Smooth muscle cell (in vitro differentiated cells): ENCODE measurements at regions not wholly inside any gene's neighbourhood (a gene's known extent, or its start where the extent isn't known, plus 50 kb on each side); places are given as distances from the start of the nearest gene placed in this dataset.

Source experiments
- DNase-seq: peaks from one replicate; lab custom pipeline; 2025; ENCODE audit not compliant: unreplicated experiment; lab: John Stamatoyannopoulos, UW
- H2AFZ ChIP-seq: fragments of 200-600 bp; sonication (generic); 2 replicates; pipeline ENCODE4 v1.6.0; 2016; ENCODE audit warnings: antibody characterized with exemption, low read depth, mild to moderate bottlenecking
- H3F3A ChIP-seq: fragments of 200-600 bp; sonication (generic); 2 replicates; pipeline ENCODE4 v1.6.0; 2017; ENCODE audit warnings: antibody characterized with exemption, low read depth
- H3K27ac ChIP-seq: fragments of 200-600 bp; sonication (generic); 2 replicates; pipeline ENCODE4 v1.5.1; 2016; ENCODE audit warnings: low read depth, mild to moderate bottlenecking
- H3K27me3 ChIP-seq: fragments of 200-600 bp; sonication (generic); 2 replicates; pipeline ENCODE4 v1.6.1; 2016; ENCODE audit warnings: low read depth, mild to moderate bottlenecking
- H3K36me3 ChIP-seq: fragments of 200-600 bp; sonication (generic); 2 replicates; pipeline ENCODE4 v1.5.1; 2016; ENCODE audit warnings: low read depth
- H3K4me1 ChIP-seq: fragments of 200-600 bp; sonication (generic); 2 replicates; pipeline ENCODE4 v1.5.1; 2016; ENCODE audit warnings: low read depth
- H3K4me2 ChIP-seq: fragments of 200-600 bp; sonication (generic); 2 replicates; pipeline ENCODE4 v1.6.0; 2016; ENCODE audit warnings: mild to moderate bottlenecking
- H3K4me3 ChIP-seq: fragments of 200-600 bp; sonication (generic); 2 replicates; pipeline ENCODE4 v1.5.1; 2016; ENCODE audit warnings: mild to moderate bottlenecking
- H3K79me2 ChIP-seq: fragments of 200-600 bp; sonication (generic); 2 replicates; pipeline ENCODE4 v1.6.0; 2016; ENCODE audit warnings: low read depth, mild to moderate bottlenecking
- H3K9ac ChIP-seq: fragments of 200-600 bp; sonication (generic); 2 replicates; pipeline ENCODE4 v1.6.0; 2016; ENCODE audit warnings: low read depth
- H3K9me3 ChIP-seq: fragments of 200-600 bp; sonication (generic); replicated peaks from 2 replicates; pipeline ENCODE4 v1.5.1; 2016; ENCODE audit warnings: low read depth
- H4K20me1 ChIP-seq: fragments of 200-600 bp; sonication (generic); 2 replicates; pipeline ENCODE4 v1.6.0; 2016; ENCODE audit warnings: low read depth
- CTCF ChIP-seq: fragments of 200-600 bp; sonication (generic); IDR thresholded peaks from 2 replicates; pipeline ENCODE4 v1.5.1; 2017; ENCODE audit warnings: borderline replicate concordance, mild to moderate bottlenecking, antibody characterized with exemption; ENCODE audit not compliant: insufficient read depth, poor library complexity, severe bottlenecking
- WGBS: methylation state at CpG from one replicate; pipeline ENCODE4 v1.1.7; 2016; ENCODE audit warnings: low lambda C conversion rate; 5-methylcytosine and 5-hydroxymethylcytosine counted together

- Histone ChIP-seq H3K4me1 (no peaks in the 10 kb centered on the region), H3K9me3 (no peaks in the 10 kb centered on the region), H3K9ac (no peak overlapping the region), H3K4me2 (no peak overlapping the region), H2AFZ (no peak overlapping the region), H3K27me3 (no peaks in the 10 kb centered on the region), H4K20me1 (no peaks in the 10 kb centered on the region), H3F3A (no peaks in the 10 kb centered on the region), H3K36me3 (no peaks in the 10 kb centered on the region), H3K4me3 (no peak overlapping the region), H3K79me2 (no peaks in the 10 kb centered on the region), H3K27ac (no peak overlapping the region)
- no peak for DNase-seq
- no peak for TF ChIP-seq CTCF
- WGBS, result 96% methylated on average over 4 of the region's 4 CpGs
These were observed 181.4 kb upstream of the PRNP start for GRCh38 chr20:4504814-4505213.

GRCh38 chr20:4502756-4503155 lies 183.5 kb upstream of the PRNP start:
- no peak overlapping the region for H3K4me3 ChIP-seq
- H3K9me3 ChIP-seq, result no peaks in the 10 kb centered on the region
- no peaks in the 10 kb centered on the region for H4K20me1 ChIP-seq
- no peaks in the 10 kb centered on the region for H3K4me1 ChIP-seq
- 72% methylated on average over 4 of the region's 4 CpGs for WGBS
- H3K4me2 ChIP-seq, result no peak overlapping the region
- no peak overlapping the region for H2AFZ ChIP-seq
- no peak overlapping the region for H3K27ac ChIP-seq
- no peak for DNase-seq
- no peaks in the 10 kb centered on the region for H3K79me2 ChIP-seq
- no peaks in the 10 kb centered on the region for H3K36me3 ChIP-seq
- no peak for TF ChIP-seq CTCF
- no peaks in the 10 kb centered on the region for H3K27me3 ChIP-seq
- no peak overlapping the region for H3K9ac ChIP-seq
- no peaks in the 10 kb centered on the region for H3F3A ChIP-seq

- Histone ChIP-seq H3K9ac (no peak overlapping the region), H3K27ac (no peak overlapping the region), H4K20me1 (no peaks in the 10 kb centered on the region), H3K27me3 (no peaks in the 10 kb centered on the region), H3K4me2 (no peak overlapping the region), H3K4me1 (no peaks in the 10 kb centered on the region), H3K36me3 (no peaks in the 10 kb centered on the region), H3K79me2 (no peaks in the 10 kb centered on the region), H3K9me3 (no peaks in the 10 kb centered on the region), H3K4me3 (no peak overlapping the region), H2AFZ (no peak overlapping the region), H3F3A (no peaks in the 10 kb centered on the region)
- no peak for DNase-seq
- no peak for TF ChIP-seq CTCF
- WGBS, result 66% methylated on average over 2 of the region's 2 CpGs
These were observed 192.9 kb upstream of the PRNP start for GRCh38 chr20:4493386-4493785.

- H3K9me3 ChIP-seq, result no peaks in the 10 kb centered on the region
- H3F3A ChIP-seq, result no peaks in the 10 kb centered on the region
- no peak overlapping the region for H2AFZ ChIP-seq
- no peak overlapping the region for H3K4me2 ChIP-seq
- no peak for TF ChIP-seq CTCF
- H3K36me3 ChIP-seq, result no peaks in the 10 kb centered on the region
- H3K27ac ChIP-seq, result no peak overlapping the region
- no peaks in the 10 kb centered on the region for H4K20me1 ChIP-seq
- WGBS, result 97% methylated on average over 2 of the region's 2 CpGs
- H3K4me3 ChIP-seq, result no peak overlapping the region
- no peak overlapping the region for H3K9ac ChIP-seq
- H3K4me1 ChIP-seq, result no peaks in the 10 kb centered on the region
- H3K27me3 ChIP-seq, result no peaks in the 10 kb centered on the region
- no peaks in the 10 kb centered on the region for H3K79me2 ChIP-seq
- DNase-seq, result no peak
These were observed 194.6 kb upstream of the PRNP start for GRCh38 chr20:4491643-4492042.
